Tibial nerve (tissue), 4 donors: ENCODE measurements at regions not wholly inside any gene's neighbourhood (a gene's known extent, or its start where the extent isn't known, plus 50 kb on each side); places are given as distances from the start of the nearest gene placed in this dataset.

Source experiments
- EP300 ChIP-seq, 2 donors: sonication (generic); formaldehyde crosslinking; IDR thresholded peaks; one replicate each; pipeline ENCODE4 v1.6.1; 2017; ENCODE audit warnings: antibody characterized with exemption in 2 of 2, mild to moderate bottlenecking in 1 of 2
- POLR2A ChIP-seq, 2 donors: fragments of 450-650 bp; IDR thresholded peaks; one replicate each; pipeline ENCODE4 v1.6.1; 2017; ENCODE audit warnings: antibody characterized with exemption in 2 of 2, mild to moderate bottlenecking in 2 of 2, moderate library complexity in 2 of 2
- TF ChIP-seq, protein P1 (sequence below), 5 experiments: fragments of 200-600 bp in 3 of 5; fragments of 450-650 bp in 2 of 5; sonication (generic) in 3 of 5; IDR thresholded peaks; one replicate each; pipeline ENCODE4 v1.5.1; 2016 to 2019; ENCODE audit warnings: antibody characterized with exemption in 5 of 5, mild to moderate bottlenecking in 3 of 5, moderate library complexity in 2 of 5

DNA sequence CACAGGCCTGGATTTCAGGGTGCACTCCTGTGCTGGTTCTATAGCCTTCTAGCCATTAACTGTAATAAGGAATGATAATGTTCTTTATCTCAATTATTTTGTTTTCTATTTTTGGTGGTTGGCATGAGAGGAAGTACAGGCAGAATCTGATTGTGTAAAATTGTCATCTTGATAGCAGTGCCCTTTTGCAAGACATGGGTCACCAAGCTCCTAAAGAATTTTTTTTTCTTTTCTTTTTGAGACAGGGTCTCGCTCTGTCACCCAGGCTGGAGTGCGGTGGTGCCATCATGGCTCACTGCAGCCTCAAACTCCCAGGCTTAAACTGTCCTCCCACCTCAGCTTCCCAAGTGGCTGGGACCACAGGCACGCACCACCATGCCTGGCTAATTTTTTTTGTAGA, 206.7 kb upstream of the JARID2 start:
- TF ChIP-seq, protein P1, sequence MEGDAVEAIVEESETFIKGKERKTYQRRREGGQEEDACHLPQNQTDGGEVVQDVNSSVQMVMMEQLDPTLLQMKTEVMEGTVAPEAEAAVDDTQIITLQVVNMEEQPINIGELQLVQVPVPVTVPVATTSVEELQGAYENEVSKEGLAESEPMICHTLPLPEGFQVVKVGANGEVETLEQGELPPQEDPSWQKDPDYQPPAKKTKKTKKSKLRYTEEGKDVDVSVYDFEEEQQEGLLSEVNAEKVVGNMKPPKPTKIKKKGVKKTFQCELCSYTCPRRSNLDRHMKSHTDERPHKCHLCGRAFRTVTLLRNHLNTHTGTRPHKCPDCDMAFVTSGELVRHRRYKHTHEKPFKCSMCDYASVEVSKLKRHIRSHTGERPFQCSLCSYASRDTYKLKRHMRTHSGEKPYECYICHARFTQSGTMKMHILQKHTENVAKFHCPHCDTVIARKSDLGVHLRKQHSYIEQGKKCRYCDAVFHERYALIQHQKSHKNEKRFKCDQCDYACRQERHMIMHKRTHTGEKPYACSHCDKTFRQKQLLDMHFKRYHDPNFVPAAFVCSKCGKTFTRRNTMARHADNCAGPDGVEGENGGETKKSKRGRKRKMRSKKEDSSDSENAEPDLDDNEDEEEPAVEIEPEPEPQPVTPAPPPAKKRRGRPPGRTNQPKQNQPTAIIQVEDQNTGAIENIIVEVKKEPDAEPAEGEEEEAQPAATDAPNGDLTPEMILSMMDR (IDR thresholded peaks at IDR 0.05), result no peak
- TF ChIP-seq EP300 (IDR thresholded peaks at IDR 0.05) (no peak), POLR2A (IDR thresholded peaks at IDR 0.05) (no peak)
